ENCODE measurements at regions not wholly inside any gene's neighbourhood (a gene's known extent, or its start where the extent isn't known, plus 50 kb on each side); places are given as distances from the start of the nearest gene placed in this dataset.

DNA sequence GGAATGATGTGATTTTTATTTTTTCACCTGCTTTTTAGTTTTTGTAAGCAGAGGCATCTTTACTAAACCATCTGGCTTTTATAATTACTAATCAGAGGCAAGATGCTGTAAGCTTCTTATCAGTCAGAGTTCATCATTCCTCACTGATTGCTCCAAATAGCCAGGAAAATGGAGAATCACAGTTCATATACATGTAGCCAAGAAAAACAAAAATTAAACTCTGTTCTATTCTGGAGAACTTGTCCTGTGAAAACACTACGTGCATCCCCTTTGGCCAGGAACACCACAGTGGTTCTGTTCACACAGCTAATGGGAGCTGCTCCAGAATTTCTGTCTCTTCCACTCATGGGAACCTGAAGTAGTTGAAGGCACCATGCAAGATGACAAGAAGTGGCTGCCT is 725.5 kb upstream of the CHRM3 start:
- TF ChIP-seq NR3C1 (CRISPR knock-in tag; conservative IDR thresholded peaks at IDR 0.05; ENCODE audit: low read depth) (no peak), CTCF (IDR thresholded peaks at IDR 0.05) (no peak), OVOL2 (CRISPR knock-in tag; IDR thresholded peaks at IDR 0.05; ENCODE audit: borderline replicate concordance) (no peak), E2F4 (CRISPR knock-in tag; IDR thresholded peaks at IDR 0.05; ENCODE audit: borderline replicate concordance, low read depth) (no peak)
